Naive thymus-derived CD4-positive, alpha-beta T cell (primary cell): ENCODE measurements at regions not wholly inside any gene's neighbourhood (a gene's known extent, or its start where the extent isn't known, plus 50 kb on each side); places are given as distances from the start of the nearest gene placed in this dataset.
"Not testable (repeated sequence)": the region's sequence is repeated elsewhere in the genome, so short reads cannot be mapped to it uniquely, and the experiment has no call there.

Source experiments
- ATAC-seq: fragments of 150-1000 bp; cut with Tn5 transposase; 2 replicates; pipeline ENCODE4 v1.10.0; 2021; ENCODE audit warnings: mild to moderate bottlenecking, moderate library complexity
- CTCF ChIA-PET: fragments of 350-600 bp; sonication (Branson Sonifier 250); formaldehyde crosslinking; loops from one replicate; lab custom pipeline; 2021; ENCODE audit warnings: antibody characterized with exemption; lab: Charles Lee
- POLR2A ChIA-PET: fragments of 350-600 bp; sonication (Branson Sonifier 250); formaldehyde crosslinking; loops from one replicate; lab custom pipeline; 2021; ENCODE audit warnings: antibody characterized with exemption, inconsistent platforms; lab: Charles Lee
- DNase-seq, 9 donors: peaks; one replicate each; pipeline versions ENCODE4 v3.0.0 to v3.0.0-alpha.2; 2020 to 2022; ENCODE audit warnings: mixed read lengths in 1 of 9
- H3K27ac ChIP-seq: one replicate; pipeline ENCODE4 v1.7.0; 2013; ENCODE audit warnings: mild to moderate bottlenecking, low read depth, low read length, moderate library complexity
- H3K27me3 ChIP-seq, 2 donors: one replicate each; pipeline ENCODE4 v1.7.0; 2013; ENCODE audit warnings: low read length in 2 of 2, mild to moderate bottlenecking in 2 of 2, moderate library complexity in 2 of 2; ENCODE audit not compliant: control insufficient read depth in 2 of 2, insufficient read depth in 2 of 2
- H3K36me3 ChIP-seq, 3 experiments: 1 replicate in 2 of 3; 2 replicates in 1 of 3; pipeline ENCODE4 v1.7.0; 2013; ENCODE audit warnings: low read length in 3 of 3, mild to moderate bottlenecking in 3 of 3, moderate library complexity in 1 of 3; ENCODE audit not compliant: insufficient read depth in 3 of 3, control insufficient read depth in 2 of 3
- H3K4me1 ChIP-seq, 2 donors: one replicate each; pipeline ENCODE4 v1.7.0; 2013; ENCODE audit warnings: low read length in 2 of 2, mild to moderate bottlenecking in 2 of 2, moderate library complexity in 1 of 2; ENCODE audit not compliant: control insufficient read depth in 2 of 2, insufficient read depth in 2 of 2
- H3K4me3 ChIP-seq: 2 replicates; pipeline ENCODE4 v1.7.0; 2013; ENCODE audit warnings: mild to moderate bottlenecking, low read length
- H3K9me3 ChIP-seq, 3 experiments: 1 replicate in 2 of 3; 2 replicates in 1 of 3; pipeline ENCODE4 v1.7.0; 2013; ENCODE audit warnings: low read length in 3 of 3; ENCODE audit not compliant: control insufficient read depth in 2 of 3
- H3K27ac Mint-ChIP-seq, 9 donors: one replicate each; pipeline ENCODE4 v1.8.0; 2020 to 2022; ENCODE audit warnings: mixed read lengths in 9 of 9, mild to moderate bottlenecking in 8 of 9, moderate library complexity in 5 of 9, inconsistent platforms in 2 of 9
- H3K27me3 Mint-ChIP-seq, 5 donors: one replicate each; pipeline ENCODE4 v1.8.0; 2021 to 2022; ENCODE audit warnings: mixed read lengths in 5 of 5, mild to moderate bottlenecking in 1 of 5
- H3K36me3 Mint-ChIP-seq, 5 donors: one replicate each; pipeline ENCODE4 v1.8.0; 2020 to 2022; ENCODE audit warnings: mixed read lengths in 5 of 5, mild to moderate bottlenecking in 3 of 5, inconsistent platforms in 1 of 5
- H3K4me1 Mint-ChIP-seq, 7 donors: one replicate each; pipeline ENCODE4 v1.8.0; 2020 to 2022; ENCODE audit warnings: mixed read lengths in 7 of 7, mild to moderate bottlenecking in 3 of 7, inconsistent platforms in 1 of 7
- H3K4me3 Mint-ChIP-seq, 10 donors: one replicate each; pipeline ENCODE4 v1.8.0; 2020 to 2022; ENCODE audit warnings: mild to moderate bottlenecking in 10 of 10, mixed read lengths in 10 of 10, moderate library complexity in 6 of 10, inconsistent platforms in 2 of 10
- H3K9me3 Mint-ChIP-seq, 11 donors: one replicate each; pipeline ENCODE4 v1.8.0; 2020 to 2022; ENCODE audit warnings: mixed read lengths in 11 of 11, mild to moderate bottlenecking in 4 of 11, inconsistent platforms in 1 of 11, moderate library complexity in 1 of 11
- intact Hi-C, 2 donors: fragments of 100-400 bp; cut with micrococcal nuclease; formaldehyde crosslinking; loops; one replicate each; pipeline ENCODE4 v1.15.1; 2023

DNA sequence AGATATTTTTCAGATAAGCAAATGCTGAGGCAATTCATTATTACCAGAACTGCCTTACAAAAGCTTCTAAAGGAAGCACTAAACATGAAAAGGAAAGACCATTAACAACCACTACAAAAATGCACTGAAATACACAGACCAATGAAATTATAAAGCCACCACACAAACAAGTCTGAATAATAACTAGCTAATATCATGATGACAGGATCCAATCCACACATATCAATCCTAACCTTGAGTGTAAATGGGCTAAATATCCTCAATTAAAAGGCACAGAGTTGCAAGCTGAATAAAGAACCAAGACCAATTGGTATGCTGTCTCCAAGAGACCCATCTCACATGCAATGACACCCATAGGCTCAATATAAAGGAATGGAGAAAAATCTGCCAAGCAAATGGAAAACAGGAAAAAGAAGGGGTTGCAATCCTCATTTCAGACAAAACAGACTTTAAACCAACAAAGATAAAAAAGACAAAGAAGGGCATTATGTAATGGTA lies 58.0 kb upstream of the PHIP start:
- H3K36me3 ChIP-seq: no peaks in the 10 kb centered on the region
- peaks cover 0 to 41% (median 23%) of the 10 kb centered on the region in 5 donors for H3K27me3 Mint-ChIP-seq
- POLR2A ChIA-PET: no interaction called here
- intact Hi-C loops: no loop called here
- H3K4me1 Mint-ChIP-seq: no peaks in the 10 kb centered on the region
- peaks cover 0 to 12% (median 4%) of the 10 kb centered on the region in 5 donors for H3K36me3 Mint-ChIP-seq
- H3K4me1 ChIP-seq: no peaks in the 10 kb centered on the region
- H3K27me3 ChIP-seq: no peaks in the 10 kb centered on the region
- no peak overlapping the region for H3K4me3 ChIP-seq
- no peak for DNase-seq
- H3K9me3 ChIP-seq: peaks cover 0 to 12% (median 0%) of the 10 kb centered on the region in 3 experiments
- no peak overlapping the region for H3K4me3 Mint-ChIP-seq
- H3K9me3 Mint-ChIP-seq: peaks cover 7 to 56% (median 24%) of the 10 kb centered on the region in 11 donors
- no peak overlapping the region for H3K27ac ChIP-seq
- CTCF ChIA-PET: no interaction called here
- no peak overlapping the region for H3K27ac Mint-ChIP-seq
- ATAC-seq: no peak

DNA sequence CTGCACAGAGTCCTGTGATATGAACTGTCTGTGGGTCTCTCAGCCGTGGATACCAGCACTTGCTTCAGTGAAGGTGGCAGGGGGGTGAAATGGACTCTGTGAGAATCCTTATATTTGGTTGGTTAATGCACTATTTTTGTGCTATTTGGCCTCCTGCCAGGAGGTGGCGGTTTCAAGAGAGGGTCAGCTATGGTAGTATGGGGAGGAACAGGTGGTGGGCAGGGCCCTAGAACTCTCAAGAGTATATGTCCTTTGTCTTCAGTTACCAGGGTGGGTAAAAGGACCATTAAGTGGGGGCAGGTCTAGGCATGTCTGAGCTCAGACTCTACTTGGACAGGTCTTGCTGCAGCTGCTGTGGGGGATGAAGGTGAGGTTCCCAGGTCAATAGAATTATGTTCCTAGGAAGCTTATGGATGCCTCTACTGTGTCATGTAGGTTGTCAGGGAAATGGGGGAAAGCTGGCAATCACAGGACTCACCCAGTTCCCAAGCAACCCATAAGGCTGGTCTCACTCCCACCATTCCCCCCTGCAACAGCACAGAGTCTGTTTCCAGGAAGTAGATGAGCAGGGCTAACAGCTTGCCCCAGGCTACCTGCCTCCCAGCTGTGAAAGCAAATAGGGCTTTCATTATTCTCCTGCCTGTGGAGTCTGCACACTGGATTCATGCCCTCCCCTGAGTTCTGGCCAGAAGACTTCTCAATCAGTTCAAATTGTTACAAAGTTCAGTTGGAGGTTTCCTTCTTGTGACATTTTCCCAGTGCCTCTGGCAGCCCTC lies 56.8 kb upstream of the PHIP start:
- Histone ChIP-seq H3K9me3 (peaks cover 0 to 12% (median 0%) of the 10 kb centered on the region in 3 experiments), H3K4me3 (no peak overlapping the region), H3K27me3 (no peaks in the 10 kb centered on the region), H3K36me3 (no peaks in the 10 kb centered on the region), H3K4me1 (no peaks in the 10 kb centered on the region), H3K27ac (no peak overlapping the region)
- no peak overlapping the region for H3K27ac Mint-ChIP-seq
- peaks cover 0 to 12% (median 4%) of the 10 kb centered on the region in 5 donors for H3K36me3 Mint-ChIP-seq
- H3K4me1 Mint-ChIP-seq: no peaks in the 10 kb centered on the region
- ATAC-seq (no peak), DNase-seq (no peak)
- H3K4me3 Mint-ChIP-seq: no peak overlapping the region
- intact Hi-C loops: no loop called here
- ChIA-PET POLR2A (no interaction called here), CTCF (no interaction called here)
- peaks cover 6 to 47% (median 23%) of the 10 kb centered on the region in 5 donors for H3K27me3 Mint-ChIP-seq
- peaks cover 7 to 56% (median 24%) of the 10 kb centered on the region in 11 donors for H3K9me3 Mint-ChIP-seq

DNA sequence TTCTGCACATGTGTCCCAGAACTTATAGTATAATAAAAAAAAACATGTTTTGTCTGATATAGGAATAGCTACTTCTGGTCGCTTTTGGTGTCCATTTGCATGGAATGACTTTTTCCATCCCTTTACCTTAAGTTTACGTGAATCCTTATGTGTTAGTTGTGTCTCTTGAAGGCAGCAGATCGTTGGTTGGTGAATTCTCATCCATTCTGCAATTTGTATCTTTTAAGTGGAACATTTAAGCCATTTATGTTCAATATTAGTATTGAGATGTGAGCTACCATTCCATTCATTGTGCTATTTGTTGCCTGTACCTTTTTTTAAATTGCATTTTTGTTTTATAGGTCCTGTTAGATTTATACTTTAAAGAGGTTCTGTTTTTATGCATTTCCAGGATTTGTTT lies 55.1 kb upstream of the PHIP start:
- no peak for DNase-seq
- ChIA-PET CTCF (no interaction called here), POLR2A (no interaction called here)
- intact Hi-C loops: no loop called here
- no peak overlapping the region for H3K4me3 ChIP-seq
- H3K4me3 Mint-ChIP-seq: no peak overlapping the region
- no peaks in the 10 kb centered on the region for H3K27me3 ChIP-seq
- H3K36me3 ChIP-seq: no peaks in the 10 kb centered on the region
- no peak overlapping the region for H3K27ac Mint-ChIP-seq
- H3K27me3 Mint-ChIP-seq: peaks cover 7 to 47% (median 23%) of the 10 kb centered on the region in 5 donors
- H3K36me3 Mint-ChIP-seq: peaks cover 0 to 12% (median 4%) of the 10 kb centered on the region in 5 donors
- no peaks in the 10 kb centered on the region for H3K4me1 Mint-ChIP-seq
- ATAC-seq: no peak
- peaks cover 0 to 12% (median 0%) of the 10 kb centered on the region in 3 experiments for H3K9me3 ChIP-seq
- H3K4me1 ChIP-seq: no peaks in the 10 kb centered on the region
- no peak overlapping the region for H3K27ac ChIP-seq
- H3K9me3 Mint-ChIP-seq: peaks cover 7 to 54% (median 24%) of the 10 kb centered on the region in 11 donors

DNA sequence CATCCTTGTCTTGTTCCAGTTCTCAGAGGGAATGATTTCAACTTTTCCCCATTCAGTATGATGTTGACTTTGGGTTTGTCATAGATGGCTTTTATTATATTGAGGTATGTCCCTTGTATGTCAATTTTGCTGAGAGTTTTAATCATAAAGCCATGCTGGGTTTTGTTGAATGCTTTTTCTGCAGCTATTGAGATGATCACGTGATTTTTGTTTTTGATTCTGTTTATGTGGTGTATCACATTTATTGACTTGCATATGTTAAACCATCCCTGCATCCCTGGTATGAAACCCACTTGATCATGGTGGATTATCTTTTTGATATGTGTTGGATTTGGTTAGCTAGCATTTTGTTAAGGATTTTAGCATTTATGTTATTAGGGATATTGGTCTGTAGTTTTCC lies 53.2 kb upstream of the PHIP start:
- H3K27me3 ChIP-seq, ATAC-seq, H3K4me3 ChIP-seq, H3K4me1 ChIP-seq, DNase-seq, H3K36me3 ChIP-seq, POLR2A ChIA-PET, CTCF ChIA-PET, intact Hi-C loops, H3K36me3 Mint-ChIP-seq, H3K27ac Mint-ChIP-seq, H3K4me3 Mint-ChIP-seq, H3K4me1 Mint-ChIP-seq, H3K27ac ChIP-seq: not testable (repeated sequence)
- peaks cover 0 to 12% (median 0%) of the 10 kb centered on the region in 3 experiments for H3K9me3 ChIP-seq
- peaks cover 3 to 37% (median 17%) of the 10 kb centered on the region in 11 donors for H3K9me3 Mint-ChIP-seq
- H3K27me3 Mint-ChIP-seq: peaks cover 7 to 32% (median 15%) of the 10 kb centered on the region in 5 donors
